Progenitor cell of endocrine pancreas (in vitro differentiated cells): ENCODE measurements at regions not wholly inside any gene's neighbourhood (a gene's known extent, or its start where the extent isn't known, plus 50 kb on each side); places are given as distances from the start of the nearest gene placed in this dataset.

Experiments used
- DNase-seq: peaks from one replicate; pipeline ENCODE4 v3.0.0; 2021; ENCODE audit warnings: low spot score; ENCODE audit not compliant: unreplicated experiment
- H3K27ac Mint-ChIP-seq: 2 replicates; pipeline ENCODE4 v1.8.0; 2021; ENCODE audit warnings: mild to moderate bottlenecking, moderate library complexity, mixed read lengths
- H3K27me3 Mint-ChIP-seq: 2 replicates; pipeline ENCODE4 v1.8.0; 2021; ENCODE audit warnings: mixed read lengths
- H3K36me3 Mint-ChIP-seq: 2 replicates; pipeline ENCODE4 v1.8.0; 2022; ENCODE audit warnings: mixed read lengths; ENCODE audit not compliant: insufficient read depth
- H3K4me1 Mint-ChIP-seq: 2 replicates; pipeline ENCODE4 v1.8.0; 2021; ENCODE audit warnings: low read depth, mixed read lengths
- H3K4me3 Mint-ChIP-seq: 2 replicates; pipeline ENCODE4 v1.8.0; 2021; ENCODE audit warnings: low read depth, mild to moderate bottlenecking, moderate library complexity, mixed read lengths
- H3K9me3 Mint-ChIP-seq: 2 replicates; pipeline ENCODE4 v1.8.0; 2021; ENCODE audit warnings: low read depth, mixed read lengths
- TF ChIP-seq, protein P1 (sequence below): fragments of 200-600 bp; sonication (generic); IDR thresholded peaks from one replicate; pipeline ENCODE4 v1.5.0; 2021; ENCODE audit warnings: antibody characterized with exemption, mild to moderate bottlenecking; ENCODE audit not compliant: unreplicated experiment

DNA sequence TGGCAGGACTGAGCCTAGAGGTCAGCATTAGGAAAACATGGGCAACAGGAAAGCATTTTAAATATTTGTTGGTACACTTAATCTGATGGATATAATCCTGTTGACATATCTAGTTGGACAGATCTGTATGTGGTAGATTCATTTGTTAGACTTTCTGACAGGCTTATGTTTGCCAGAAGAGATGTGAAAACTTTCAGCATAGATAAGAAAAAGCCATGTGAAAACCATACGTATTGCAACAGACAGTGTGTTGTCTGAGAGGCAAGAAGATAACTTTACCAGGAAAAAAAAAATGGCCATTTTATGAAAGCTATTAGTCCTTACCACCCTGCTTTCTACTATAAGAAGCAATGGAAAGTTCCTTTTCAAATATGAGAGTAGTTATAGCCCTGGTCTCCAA lies 1902.2 kb upstream of the C9orf72 start:
- TF ChIP-seq, protein P1, sequence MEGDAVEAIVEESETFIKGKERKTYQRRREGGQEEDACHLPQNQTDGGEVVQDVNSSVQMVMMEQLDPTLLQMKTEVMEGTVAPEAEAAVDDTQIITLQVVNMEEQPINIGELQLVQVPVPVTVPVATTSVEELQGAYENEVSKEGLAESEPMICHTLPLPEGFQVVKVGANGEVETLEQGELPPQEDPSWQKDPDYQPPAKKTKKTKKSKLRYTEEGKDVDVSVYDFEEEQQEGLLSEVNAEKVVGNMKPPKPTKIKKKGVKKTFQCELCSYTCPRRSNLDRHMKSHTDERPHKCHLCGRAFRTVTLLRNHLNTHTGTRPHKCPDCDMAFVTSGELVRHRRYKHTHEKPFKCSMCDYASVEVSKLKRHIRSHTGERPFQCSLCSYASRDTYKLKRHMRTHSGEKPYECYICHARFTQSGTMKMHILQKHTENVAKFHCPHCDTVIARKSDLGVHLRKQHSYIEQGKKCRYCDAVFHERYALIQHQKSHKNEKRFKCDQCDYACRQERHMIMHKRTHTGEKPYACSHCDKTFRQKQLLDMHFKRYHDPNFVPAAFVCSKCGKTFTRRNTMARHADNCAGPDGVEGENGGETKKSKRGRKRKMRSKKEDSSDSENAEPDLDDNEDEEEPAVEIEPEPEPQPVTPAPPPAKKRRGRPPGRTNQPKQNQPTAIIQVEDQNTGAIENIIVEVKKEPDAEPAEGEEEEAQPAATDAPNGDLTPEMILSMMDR = no peak
- Mint-ChIP-seq H3K36me3 (peaks cover 2% of the 10 kb centered on the region), H3K9me3 (peaks cover 12% of the 10 kb centered on the region), H3K4me3 (no peak overlapping the region), H3K27ac (no peak overlapping the region), H3K27me3 (no peaks in the 10 kb centered on the region), H3K4me1 (peaks cover 7% of the 10 kb centered on the region)
- no peak for DNase-seq

DNA sequence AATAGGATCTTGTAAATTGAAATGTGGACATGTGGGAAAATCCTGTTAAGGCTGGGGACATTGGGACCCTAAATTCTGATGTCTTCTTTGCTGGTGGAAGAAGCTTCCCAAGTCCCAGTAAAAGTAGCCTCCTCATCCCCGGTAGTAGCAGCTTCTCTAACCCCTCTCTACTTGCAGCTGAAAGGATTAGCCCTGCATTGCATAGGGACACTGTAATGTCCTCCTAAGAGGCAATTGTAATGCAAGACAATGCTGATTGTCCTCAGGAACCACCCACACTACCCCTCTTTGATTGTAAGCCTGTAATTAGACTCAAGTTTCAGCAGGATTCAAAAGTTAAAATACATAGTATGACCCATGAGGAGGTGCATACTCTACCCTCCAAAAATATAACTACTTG lies 1938.4 kb upstream of the C9orf72 start:
- no peak overlapping the region for H3K27ac Mint-ChIP-seq
- DNase-seq = no peak
- no peak overlapping the region for H3K4me3 Mint-ChIP-seq
- TF ChIP-seq, protein P1 = no peak
- H3K27me3 Mint-ChIP-seq = peaks cover 5% of the 10 kb centered on the region
- peaks cover 2% of the 10 kb centered on the region for H3K36me3 Mint-ChIP-seq
- peaks cover 11% of the 10 kb centered on the region for H3K4me1 Mint-ChIP-seq
- peaks cover 18% of the 10 kb centered on the region for H3K9me3 Mint-ChIP-seq

DNA sequence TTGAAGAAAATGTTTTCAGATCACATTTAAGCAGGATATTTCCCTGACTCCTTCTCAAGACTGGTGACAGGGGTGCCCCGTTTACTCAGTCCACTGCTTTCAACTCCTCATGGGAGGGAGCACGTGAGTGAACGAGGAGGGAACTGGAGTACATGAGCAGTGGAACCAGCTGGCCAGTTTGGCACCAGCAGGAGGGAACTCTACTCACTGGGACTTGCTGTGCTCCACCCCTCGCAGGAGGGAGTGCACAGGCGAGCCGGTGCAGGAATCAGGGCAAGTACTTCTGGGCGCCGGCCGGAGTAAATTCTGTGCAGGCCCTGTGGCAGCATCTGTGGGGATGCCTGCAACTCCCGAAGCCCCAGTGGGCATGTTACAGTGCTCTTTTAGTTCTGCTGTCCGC lies 1941.1 kb upstream of the C9orf72 start:
- TF ChIP-seq, protein P1 = no peak
- H3K4me3 Mint-ChIP-seq = no peak overlapping the region
- H3K27ac Mint-ChIP-seq = no peak overlapping the region

DNA sequence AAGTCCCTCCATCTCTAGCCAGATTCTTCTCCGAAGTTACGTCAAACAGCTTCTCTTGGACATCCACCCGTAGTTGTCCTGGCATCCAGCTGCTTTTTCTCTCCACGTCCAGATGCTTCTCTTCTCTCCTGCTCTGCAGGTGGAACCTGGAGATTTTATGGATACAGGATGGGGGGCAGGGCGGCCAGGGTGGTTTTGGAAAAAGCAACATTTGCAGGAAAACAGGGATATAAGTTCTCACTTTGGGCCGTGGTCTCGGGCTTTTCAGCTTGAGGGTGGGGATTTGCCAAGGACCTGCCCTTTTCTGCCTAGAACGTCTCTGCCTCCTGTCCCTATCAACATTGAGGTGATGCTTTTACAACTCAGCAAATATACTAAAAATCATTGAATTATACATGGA lies 1941.6 kb upstream of the C9orf72 start:
- Mint-ChIP-seq H3K27me3 (peaks cover 5% of the 10 kb centered on the region), H3K4me3 (no peak overlapping the region), H3K9me3 (peaks cover 9% of the 10 kb centered on the region), H3K27ac (no peak overlapping the region), H3K4me1 (peaks cover 11% of the 10 kb centered on the region), H3K36me3 (no peaks in the 10 kb centered on the region)
- DNase-seq = no peak
- TF ChIP-seq, protein P1 = no peak

More for the DNA sequence above, 1941.1 kb upstream of the C9orf72 start:
- H3K9me3 Mint-ChIP-seq = peaks cover 11% of the 10 kb centered on the region
- DNase-seq = no peak
- peaks cover 11% of the 10 kb centered on the region for H3K4me1 Mint-ChIP-seq
- no peaks in the 10 kb centered on the region for H3K36me3 Mint-ChIP-seq
- peaks cover 5% of the 10 kb centered on the region for H3K27me3 Mint-ChIP-seq

DNA sequence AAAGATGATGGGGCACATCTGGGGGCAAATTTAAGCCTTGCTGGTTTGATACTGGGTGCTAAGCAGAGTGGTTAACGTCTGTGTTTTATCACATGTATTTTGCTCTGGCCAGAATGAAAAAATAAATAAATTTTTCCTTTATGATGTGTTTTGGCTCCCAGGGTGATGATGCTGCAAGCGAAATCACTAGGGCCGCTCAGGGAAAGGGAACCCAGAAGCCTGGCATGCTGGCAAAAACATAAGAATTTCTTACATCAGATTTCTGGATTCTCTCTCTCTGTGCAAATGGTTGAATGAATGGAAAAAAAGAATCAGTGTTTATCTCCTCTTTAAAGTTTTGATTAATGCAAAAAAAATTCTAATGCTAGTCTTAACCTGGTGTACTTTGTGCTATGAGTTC lies 1975.2 kb upstream of the C9orf72 start:
- no peak for DNase-seq
- Mint-ChIP-seq H3K27ac (no peak overlapping the region), H3K9me3 (no peaks in the 10 kb centered on the region), H3K27me3 (no peaks in the 10 kb centered on the region), H3K4me3 (no peak overlapping the region), H3K4me1 (no peaks in the 10 kb centered on the region), H3K36me3 (no peaks in the 10 kb centered on the region)
- TF ChIP-seq, protein P1 = no peak
